B cell (primary cell): ENCODE measurements at regions not wholly inside any gene's neighbourhood (a gene's known extent, or its start where the extent isn't known, plus 50 kb on each side); places are given as distances from the start of the nearest gene placed in this dataset.

Experiments
- CTCF ChIP-seq: fragments of 200-600 bp; IDR thresholded peaks from one replicate; pipeline ENCODE4 v1.8.0; 2022; ENCODE audit warnings: antibody characterized with exemption, mild to moderate bottlenecking
- EZH2 ChIP-seq: IDR thresholded peaks from 2 replicates; pipeline ENCODE4 v1.6.1; 2012; ENCODE audit warnings: borderline replicate concordance, low read depth, mild to moderate bottlenecking, moderate library complexity, low read length; ENCODE audit not compliant: insufficient read depth, poor library complexity, severe bottlenecking

- TF ChIP-seq CTCF (no peak), EZH2 (no peak)
Observed at GRCh38 chr7:53743697-53744402, 708.4 kb downstream of the POM121L12 start.
